Loucy (cell line): ENCODE measurements at regions not wholly inside any gene's neighbourhood (a gene's known extent, or its start where the extent isn't known, plus 50 kb on each side); places are given as distances from the start of the nearest gene placed in this dataset.

ENCODE experiments used
- EZH2phosphoT487 ChIP-seq: fragments of 200-600 bp; IDR thresholded peaks from 2 replicates; pipeline ENCODE4 v1.6.1; 2018; ENCODE audit warnings: antibody characterized with exemption, mild to moderate bottlenecking, moderate library complexity, borderline replicate concordance
- TF ChIP-seq, protein P1 (sequence below): fragments of 200-600 bp; sonication (generic); conservative IDR thresholded peaks from 2 replicates; pipeline ENCODE4 v1.5.1; 2014; ENCODE audit warnings: mild to moderate bottlenecking, antibody characterized with exemption, low read length

DNA sequence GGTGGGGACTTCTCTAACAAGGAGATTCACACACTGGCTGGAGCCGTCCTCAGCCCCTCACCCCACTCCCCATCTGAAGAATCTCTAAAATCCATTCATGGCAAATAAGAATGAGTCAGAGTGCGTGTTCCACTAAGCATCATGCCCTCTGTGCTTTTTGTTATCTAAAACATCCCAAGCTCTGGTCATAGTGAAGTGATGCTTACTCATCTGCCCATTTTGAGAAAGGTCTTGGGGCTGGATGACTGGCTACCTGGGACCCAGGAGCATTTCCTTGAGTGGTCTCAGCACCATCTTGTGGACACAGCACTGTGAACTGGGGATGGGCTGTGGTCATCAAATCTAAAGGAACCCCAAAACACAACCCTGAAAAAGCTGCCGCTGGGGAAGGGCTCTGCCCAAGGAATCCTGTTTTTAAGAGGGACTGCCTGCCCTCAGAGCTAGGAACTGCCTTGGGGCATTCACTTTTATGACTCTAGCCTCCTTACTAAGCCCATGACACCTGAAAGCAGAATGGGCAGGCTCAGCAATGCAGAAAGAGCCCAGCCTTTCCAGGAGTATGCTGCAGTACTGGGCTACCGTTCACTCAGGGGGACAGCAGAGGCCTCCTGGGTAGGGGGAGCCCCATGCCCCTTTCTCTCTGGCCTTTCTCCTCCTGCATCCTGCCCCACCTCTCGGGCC lies 53.5 kb downstream of the ZBTB38 start:
- TF ChIP-seq, protein P1, sequence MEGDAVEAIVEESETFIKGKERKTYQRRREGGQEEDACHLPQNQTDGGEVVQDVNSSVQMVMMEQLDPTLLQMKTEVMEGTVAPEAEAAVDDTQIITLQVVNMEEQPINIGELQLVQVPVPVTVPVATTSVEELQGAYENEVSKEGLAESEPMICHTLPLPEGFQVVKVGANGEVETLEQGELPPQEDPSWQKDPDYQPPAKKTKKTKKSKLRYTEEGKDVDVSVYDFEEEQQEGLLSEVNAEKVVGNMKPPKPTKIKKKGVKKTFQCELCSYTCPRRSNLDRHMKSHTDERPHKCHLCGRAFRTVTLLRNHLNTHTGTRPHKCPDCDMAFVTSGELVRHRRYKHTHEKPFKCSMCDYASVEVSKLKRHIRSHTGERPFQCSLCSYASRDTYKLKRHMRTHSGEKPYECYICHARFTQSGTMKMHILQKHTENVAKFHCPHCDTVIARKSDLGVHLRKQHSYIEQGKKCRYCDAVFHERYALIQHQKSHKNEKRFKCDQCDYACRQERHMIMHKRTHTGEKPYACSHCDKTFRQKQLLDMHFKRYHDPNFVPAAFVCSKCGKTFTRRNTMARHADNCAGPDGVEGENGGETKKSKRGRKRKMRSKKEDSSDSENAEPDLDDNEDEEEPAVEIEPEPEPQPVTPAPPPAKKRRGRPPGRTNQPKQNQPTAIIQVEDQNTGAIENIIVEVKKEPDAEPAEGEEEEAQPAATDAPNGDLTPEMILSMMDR = no peak
- TF ChIP-seq EZH2phosphoT487 = no peak
